Activated T-cell treated with anti-CD3 and anti-CD28 coated beads, Interleukin-2, amount 50 U/mL, for 4 hours (primary cell): ENCODE measurements at regions not wholly inside any gene's neighbourhood (a gene's known extent, or its start where the extent isn't known, plus 50 kb on each side); places are given as distances from the start of the nearest gene placed in this dataset.

Experiments
- ATAC-seq, 2 donors: fragments of 200-7000 bp; cut with Tn5 transposase; one replicate each; pipeline ENCODE4 v1.10.0; 2021
- DNase-seq: peaks from one replicate; pipeline ENCODE4 v3.0.0-alpha.2; 2020
- H3K27me3 Mint-ChIP-seq: one replicate; pipeline ENCODE4 v1.8.0; 2021; ENCODE audit warnings: low read depth, mixed read lengths
- H3K36me3 Mint-ChIP-seq: one replicate; pipeline ENCODE4 v1.8.0; 2022; ENCODE audit warnings: mixed read lengths; ENCODE audit not compliant: insufficient read depth
- H3K4me1 Mint-ChIP-seq: one replicate; pipeline ENCODE4 v1.8.0; 2021; ENCODE audit warnings: low read depth, mixed read lengths
- H3K4me3 Mint-ChIP-seq: one replicate; pipeline ENCODE4 v1.8.0; 2021; ENCODE audit warnings: mild to moderate bottlenecking, moderate library complexity, mixed read lengths
- H3K9me3 Mint-ChIP-seq: one replicate; pipeline ENCODE4 v1.8.0; 2021; ENCODE audit warnings: mixed read lengths

DNA sequence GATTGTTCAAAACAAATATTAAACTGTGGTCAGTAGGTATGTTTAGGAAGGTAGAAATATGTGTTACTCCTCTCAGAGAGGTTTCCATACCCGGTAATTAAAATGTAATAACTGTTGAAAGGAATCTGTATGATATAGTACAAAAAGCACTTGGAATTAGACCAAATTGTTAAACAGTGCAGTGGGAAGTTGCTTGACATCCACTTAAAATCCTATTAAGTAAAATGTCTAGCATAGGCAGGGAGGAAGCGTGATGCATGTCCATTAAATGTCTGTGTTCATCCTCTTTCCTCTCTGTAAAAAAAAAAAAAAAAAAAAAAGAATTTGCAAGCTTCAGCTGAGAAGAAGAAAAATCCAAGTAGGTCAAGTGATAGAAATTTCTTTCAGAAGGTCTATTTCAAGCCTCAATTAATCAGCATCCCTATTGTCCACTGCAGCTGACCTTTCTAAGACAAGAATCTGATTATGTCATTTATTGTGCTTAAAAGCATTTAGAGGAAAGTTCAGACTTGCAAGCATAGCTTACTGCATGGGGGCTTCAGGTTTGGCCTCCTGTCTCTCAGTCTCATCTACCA lies 265.6 kb upstream of the RGS6 start:
- no peaks in the 10 kb centered on the region for H3K9me3 Mint-ChIP-seq
- DNase-seq, result no peak
- H3K27me3 Mint-ChIP-seq, result no peaks in the 10 kb centered on the region
- H3K4me3 Mint-ChIP-seq, result no peak overlapping the region
- ATAC-seq, result no peak
- H3K4me1 Mint-ChIP-seq, result no peaks in the 10 kb centered on the region
- peaks cover 33% of the 10 kb centered on the region for H3K36me3 Mint-ChIP-seq

DNA sequence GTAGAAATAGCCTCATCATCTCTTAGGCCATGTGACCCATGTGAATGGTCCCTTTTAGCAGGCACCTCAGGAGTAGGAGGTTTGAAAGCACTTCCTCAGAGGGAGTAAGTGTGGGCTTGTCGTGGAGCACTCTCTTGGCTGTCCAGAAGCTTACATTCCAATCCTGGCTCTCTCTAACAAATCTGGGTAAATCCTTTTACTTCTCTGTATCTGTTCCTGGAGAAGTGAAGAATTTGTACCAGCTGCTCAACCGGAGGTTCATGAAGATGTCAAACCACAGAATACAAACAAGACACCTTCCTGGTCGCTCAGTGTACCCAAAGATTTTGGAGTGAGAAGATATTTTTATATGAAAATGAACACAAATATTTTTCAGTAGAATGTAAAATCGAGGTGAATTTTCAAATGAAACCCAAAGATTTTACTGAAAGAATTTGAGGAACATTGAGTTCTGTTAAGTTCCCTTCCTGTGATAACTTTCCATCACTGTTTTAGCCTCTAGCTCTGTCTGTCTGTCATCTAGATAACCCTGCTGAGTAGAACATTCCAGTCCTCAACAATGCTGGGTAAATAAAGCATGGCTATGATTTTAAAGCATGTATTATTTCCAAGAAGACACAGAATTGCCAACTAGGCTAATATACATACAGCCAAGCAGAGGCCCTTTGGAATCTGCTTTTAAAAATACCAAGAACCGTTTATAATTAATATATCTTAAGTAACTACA lies 263.9 kb upstream of the RGS6 start:
- ATAC-seq (no peak), DNase-seq (no peak)
- H3K4me3 Mint-ChIP-seq, result no peak overlapping the region
- no peaks in the 10 kb centered on the region for H3K4me1 Mint-ChIP-seq
- no peaks in the 10 kb centered on the region for H3K9me3 Mint-ChIP-seq
- no peaks in the 10 kb centered on the region for H3K27me3 Mint-ChIP-seq
- peaks cover 36% of the 10 kb centered on the region for H3K36me3 Mint-ChIP-seq

DNA sequence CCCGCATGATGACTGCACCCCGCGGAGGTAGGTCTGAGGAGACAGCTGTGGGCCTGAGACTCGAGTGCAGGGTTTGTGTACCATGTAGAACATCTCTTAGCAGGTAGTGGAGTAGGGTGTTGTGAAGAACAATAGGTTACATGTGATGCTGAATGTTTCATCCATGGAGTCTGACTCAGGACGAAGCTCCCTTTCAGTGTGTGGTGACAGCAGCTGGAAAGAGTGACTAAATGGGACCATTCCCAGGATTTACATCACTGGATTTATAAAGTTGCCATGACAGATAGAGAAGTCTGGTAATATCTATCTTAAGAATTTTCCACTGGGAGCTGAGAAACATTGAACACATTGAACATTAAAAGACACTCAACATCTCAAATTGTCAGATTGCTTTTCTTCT lies 259.6 kb upstream of the RGS6 start:
- Mint-ChIP-seq H3K27me3 (no peaks in the 10 kb centered on the region), H3K4me3 (no peak overlapping the region), H3K9me3 (no peaks in the 10 kb centered on the region), H3K4me1 (no peaks in the 10 kb centered on the region), H3K36me3 (peaks cover 48% of the 10 kb centered on the region)
- DNase-seq (no peak), ATAC-seq (no peak)

DNA sequence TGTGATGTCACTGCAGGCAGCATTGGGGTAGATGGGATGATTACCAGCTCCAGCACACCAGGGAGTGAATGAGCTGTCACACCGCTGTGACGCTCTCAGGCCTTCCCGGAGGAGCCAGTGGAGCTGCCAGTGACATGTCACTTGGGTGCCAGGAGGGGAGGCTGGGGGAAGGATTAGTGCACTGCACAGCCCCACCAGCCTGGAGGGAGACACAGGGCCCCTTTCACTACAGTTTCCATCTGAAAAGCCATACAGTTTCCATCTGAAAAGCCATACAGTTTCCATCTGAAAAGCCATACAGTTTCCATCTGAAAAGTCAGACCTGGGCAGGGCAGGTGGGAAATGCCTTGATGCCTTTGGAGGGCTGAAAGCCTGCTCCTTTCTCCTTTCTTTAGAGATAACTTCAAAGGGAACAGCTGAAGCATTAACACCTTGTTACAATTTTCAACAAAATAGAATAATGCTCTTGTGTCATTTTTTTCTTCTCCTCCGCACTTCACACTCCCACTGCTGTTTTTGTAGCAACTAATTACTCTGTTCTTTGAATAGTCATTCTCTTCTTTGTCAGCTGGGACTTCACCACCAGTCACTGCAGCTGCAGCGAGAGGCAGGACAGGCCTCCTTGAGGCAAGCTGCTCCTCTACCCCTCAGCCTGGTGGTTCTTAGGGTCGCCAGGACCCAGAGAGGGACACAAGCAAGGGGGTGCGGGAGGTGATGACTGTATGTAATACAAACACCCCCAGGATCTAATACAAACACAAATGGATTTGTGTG lies 256.9 kb upstream of the RGS6 start:
- H3K4me1 Mint-ChIP-seq, result no peaks in the 10 kb centered on the region
- H3K27me3 Mint-ChIP-seq, result no peaks in the 10 kb centered on the region
- no peak for DNase-seq
- ATAC-seq, result no peak
- H3K4me3 Mint-ChIP-seq, result no peak overlapping the region
- H3K9me3 Mint-ChIP-seq, result no peaks in the 10 kb centered on the region
- peaks cover 64% of the 10 kb centered on the region for H3K36me3 Mint-ChIP-seq

DNA sequence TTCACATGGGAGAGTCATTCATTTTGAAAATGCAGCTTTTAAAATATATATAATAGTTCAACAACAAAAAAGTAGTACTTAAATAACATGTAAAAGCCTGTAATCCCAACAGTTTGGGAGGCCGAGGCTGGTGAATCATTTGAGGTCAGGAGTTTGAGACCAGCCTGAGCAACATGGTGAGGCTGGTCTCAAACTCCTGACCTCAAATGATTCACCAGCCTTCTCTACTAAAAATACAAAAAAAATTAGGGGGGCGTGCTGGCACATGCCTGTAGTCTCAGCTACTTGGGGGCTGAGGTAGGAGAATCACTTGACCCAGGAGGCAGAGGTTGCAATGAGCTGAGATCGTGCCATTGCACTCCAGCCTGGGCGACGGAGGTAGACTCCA lies 256.3 kb upstream of the RGS6 start:
- no peak for ATAC-seq
- Mint-ChIP-seq H3K9me3 (no peaks in the 10 kb centered on the region), H3K4me3 (no peak overlapping the region), H3K27me3 (no peaks in the 10 kb centered on the region), H3K36me3 (peaks cover 64% of the 10 kb centered on the region), H3K4me1 (no peaks in the 10 kb centered on the region)
- DNase-seq, result no peak

DNA sequence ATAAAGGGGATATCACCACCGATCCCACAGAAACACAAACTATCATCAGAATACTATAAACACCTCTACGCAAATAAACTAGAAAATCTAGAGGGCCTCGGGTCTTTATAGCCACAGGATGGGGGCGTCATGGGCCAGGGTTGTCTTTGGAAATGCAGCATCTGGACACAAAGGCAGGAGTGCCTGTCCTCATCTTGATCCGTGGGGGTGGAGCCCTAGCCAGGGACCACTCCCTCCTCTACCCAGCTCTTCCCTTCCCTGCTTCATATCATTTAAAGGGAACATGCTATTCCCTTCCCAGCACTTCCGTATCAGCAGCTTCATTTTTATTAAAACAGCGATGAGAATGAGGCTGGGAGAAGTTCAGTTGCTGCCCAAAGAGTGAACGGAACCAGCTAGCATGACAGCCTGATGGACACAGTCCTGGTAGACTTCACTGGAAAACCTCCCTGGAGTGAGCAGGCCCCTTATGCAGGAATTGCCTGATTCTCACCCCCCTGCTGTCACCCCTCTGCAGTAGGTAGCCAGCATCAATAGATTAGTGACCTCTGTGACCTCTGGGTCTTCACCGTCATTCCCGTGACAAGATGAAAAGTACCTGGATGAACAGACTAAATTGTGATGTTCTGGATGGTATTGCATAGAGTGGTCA lies 251.4 kb upstream of the RGS6 start:
- no peak for DNase-seq
- H3K4me3 Mint-ChIP-seq, result no peak overlapping the region
- no peak for ATAC-seq
- no peaks in the 10 kb centered on the region for H3K4me1 Mint-ChIP-seq
- H3K36me3 Mint-ChIP-seq, result peaks cover 46% of the 10 kb centered on the region
- H3K9me3 Mint-ChIP-seq, result no peaks in the 10 kb centered on the region
- no peaks in the 10 kb centered on the region for H3K27me3 Mint-ChIP-seq

DNA sequence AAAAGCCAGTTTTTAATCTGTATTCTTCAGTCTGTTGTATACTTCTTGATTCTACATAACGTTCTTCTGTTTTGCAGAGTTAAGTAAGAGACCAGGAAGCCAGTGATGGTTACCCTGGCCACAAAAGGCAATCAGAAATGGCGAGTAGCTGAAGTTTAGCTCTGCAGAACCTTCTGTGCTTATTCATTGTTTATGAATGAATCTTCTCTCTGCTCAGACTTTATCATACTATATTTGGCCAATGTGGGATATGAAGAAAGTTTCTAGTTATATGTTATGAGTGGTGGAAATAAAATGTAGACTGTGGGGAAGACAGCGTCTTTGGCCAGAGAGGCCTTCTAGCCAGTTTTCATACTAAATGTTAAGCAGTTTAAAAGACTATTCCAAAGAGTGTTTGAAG lies 249.9 kb upstream of the RGS6 start:
- no peak for ATAC-seq
- no peaks in the 10 kb centered on the region for H3K27me3 Mint-ChIP-seq

DNA sequence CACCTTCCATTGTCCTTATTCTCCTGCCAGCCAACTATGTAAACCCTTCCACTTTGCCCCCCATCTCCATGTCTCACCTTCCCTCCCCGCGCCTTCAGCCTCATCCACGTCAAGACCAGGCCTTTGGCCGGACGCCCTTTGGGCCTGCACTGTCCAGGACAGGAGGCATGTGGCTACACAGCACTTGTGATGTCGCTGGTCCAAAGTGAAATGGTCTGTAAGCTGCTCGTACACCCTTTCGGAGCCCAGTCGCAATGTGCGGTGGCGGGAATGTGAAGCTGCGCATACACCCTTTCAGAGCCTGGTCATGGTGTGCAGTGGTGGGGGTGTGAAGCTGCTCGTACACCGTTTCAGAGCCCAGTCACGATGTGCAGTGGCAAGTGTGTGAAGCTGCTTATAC lies 247.9 kb upstream of the RGS6 start:
- ATAC-seq, result no peak
- no peak for DNase-seq
- Mint-ChIP-seq H3K36me3 (peaks cover 40% of the 10 kb centered on the region), H3K9me3 (no peaks in the 10 kb centered on the region), H3K27me3 (no peaks in the 10 kb centered on the region), H3K4me1 (no peaks in the 10 kb centered on the region), H3K4me3 (no peak overlapping the region)

More for the DNA sequence above, 249.9 kb upstream of the RGS6 start:
- Mint-ChIP-seq H3K4me3 (no peak overlapping the region), H3K4me1 (no peaks in the 10 kb centered on the region), H3K36me3 (peaks cover 46% of the 10 kb centered on the region), H3K9me3 (no peaks in the 10 kb centered on the region)
- DNase-seq, result no peak

DNA sequence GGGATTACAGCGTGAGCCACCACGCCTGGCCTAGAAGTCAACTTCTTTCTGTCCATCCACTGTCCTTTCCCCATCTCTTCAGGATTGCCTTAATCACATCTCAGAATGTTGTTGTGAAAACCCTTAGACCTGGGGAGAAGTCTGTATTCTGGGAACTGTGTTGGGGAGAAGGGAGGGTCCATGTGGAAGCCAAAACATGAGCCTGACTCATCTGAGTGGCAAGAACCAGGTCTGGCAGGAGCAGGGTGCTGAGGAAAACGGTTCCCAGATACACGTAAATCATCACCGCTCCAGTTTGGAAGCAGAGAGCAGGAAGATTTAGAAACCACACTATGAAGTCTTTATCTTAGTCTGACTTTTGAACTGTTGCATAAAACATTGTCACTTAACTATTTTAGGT lies 245.6 kb upstream of the RGS6 start:
- Mint-ChIP-seq H3K4me1 (peaks cover 2% of the 10 kb centered on the region), H3K27me3 (no peaks in the 10 kb centered on the region), H3K4me3 (no peak overlapping the region), H3K9me3 (no peaks in the 10 kb centered on the region), H3K36me3 (peaks cover 46% of the 10 kb centered on the region)
- ATAC-seq (no peak), DNase-seq (no peak)

DNA sequence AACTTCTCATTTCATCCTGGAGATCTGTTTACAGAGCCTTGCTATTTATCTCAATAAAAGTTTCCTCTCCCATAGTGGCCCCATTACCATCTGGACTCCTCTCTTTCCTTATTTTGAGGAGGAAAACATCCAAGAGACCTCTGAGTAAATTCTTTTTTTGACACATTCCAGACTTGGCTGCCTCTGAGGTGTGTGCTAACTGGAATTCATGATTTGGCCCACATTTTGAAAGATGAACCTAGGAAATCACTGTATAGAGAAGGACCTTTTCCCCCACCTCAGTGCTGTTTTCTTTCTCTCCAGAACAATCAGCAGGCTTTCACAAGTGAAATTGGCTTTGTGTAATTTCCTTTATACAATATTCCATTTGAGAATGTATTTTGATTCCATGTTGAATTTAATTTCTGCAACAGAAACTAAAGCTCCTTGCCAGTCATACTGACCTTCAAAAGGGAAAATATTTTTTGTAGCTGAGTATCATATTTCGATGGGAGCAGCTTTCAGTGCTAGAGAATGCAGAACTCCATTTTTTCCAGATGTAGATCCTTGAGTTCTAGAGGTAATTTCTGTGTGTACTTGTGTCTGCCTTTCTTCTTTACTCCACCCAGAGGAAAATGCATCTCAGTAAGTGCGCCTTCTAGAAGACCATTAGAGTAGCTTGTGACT lies 244.9 kb upstream of the RGS6 start:
- Mint-ChIP-seq H3K4me1 (peaks cover 4% of the 10 kb centered on the region), H3K9me3 (no peaks in the 10 kb centered on the region), H3K4me3 (no peak overlapping the region), H3K36me3 (peaks cover 49% of the 10 kb centered on the region), H3K27me3 (no peaks in the 10 kb centered on the region)
- no peak for DNase-seq
- ATAC-seq, result no peak

DNA sequence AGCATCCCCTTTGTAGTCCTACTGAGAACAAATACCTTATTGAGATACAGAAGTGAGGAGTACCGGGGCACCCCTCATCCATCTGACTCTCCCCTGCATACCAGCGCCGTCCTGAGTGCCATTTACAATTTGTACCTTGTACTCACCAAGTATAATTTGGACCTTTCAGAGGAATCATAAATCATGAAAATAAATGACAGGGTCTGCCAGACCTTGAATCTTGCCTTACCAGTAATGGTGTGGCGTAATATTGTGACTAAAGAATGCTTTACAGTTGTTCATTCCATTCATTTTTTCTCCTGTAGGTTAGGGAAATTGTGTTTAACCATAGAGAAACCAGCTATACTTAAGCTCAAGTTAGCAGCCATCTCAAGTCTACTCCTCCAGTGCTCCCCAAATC lies 243.7 kb upstream of the RGS6 start:
- no peaks in the 10 kb centered on the region for H3K27me3 Mint-ChIP-seq
- peaks cover 45% of the 10 kb centered on the region for H3K36me3 Mint-ChIP-seq
- DNase-seq, result no peak
- H3K9me3 Mint-ChIP-seq, result no peaks in the 10 kb centered on the region
- H3K4me1 Mint-ChIP-seq, result peaks cover 10% of the 10 kb centered on the region
- no peak overlapping the region for H3K4me3 Mint-ChIP-seq
- ATAC-seq, result no peak

DNA sequence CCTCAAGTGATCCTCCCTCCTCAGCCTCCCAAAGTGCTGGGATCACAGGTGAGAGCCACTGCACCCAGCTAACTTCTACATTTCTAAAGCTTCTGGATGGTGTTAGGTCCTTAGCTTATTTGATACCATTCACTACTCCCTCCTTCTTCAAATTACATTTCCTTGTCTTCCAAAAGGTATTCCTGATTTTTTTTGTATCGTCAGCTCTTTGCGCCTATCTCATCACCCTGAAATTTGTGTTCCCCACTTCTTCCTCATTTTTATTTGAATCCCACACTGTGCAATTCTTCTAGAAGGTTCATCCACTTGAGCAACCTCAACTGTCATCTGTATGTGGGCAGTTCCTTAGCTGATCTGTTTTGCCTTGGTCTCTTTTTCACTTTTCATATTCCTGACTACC lies 241.8 kb upstream of the RGS6 start:
- H3K36me3 Mint-ChIP-seq, result peaks cover 43% of the 10 kb centered on the region
- H3K27me3 Mint-ChIP-seq, result no peaks in the 10 kb centered on the region
- ATAC-seq, result no peak
- peaks cover 10% of the 10 kb centered on the region for H3K4me1 Mint-ChIP-seq
- no peak for DNase-seq
- no peak overlapping the region for H3K4me3 Mint-ChIP-seq
- no peaks in the 10 kb centered on the region for H3K9me3 Mint-ChIP-seq

DNA sequence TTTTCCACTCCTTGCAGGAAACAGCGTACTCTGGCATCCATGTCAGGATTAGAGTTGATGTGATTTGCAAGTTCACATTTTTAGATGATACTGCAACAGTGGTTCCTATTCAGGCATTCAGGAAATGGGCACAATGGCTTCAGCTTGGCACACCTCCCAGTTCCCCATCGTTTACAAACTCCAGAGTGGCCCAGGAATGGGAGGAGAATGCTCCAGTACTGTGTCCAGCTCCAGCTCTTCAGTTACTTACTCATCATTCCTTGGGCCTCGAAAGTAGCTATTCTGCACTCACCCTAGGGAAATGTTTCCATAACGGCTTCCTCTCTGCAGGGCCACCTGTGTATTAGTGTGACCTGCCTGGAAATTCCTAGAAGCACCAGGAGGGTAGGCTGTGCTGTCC lies 239.7 kb upstream of the RGS6 start:
- Mint-ChIP-seq H3K9me3 (no peaks in the 10 kb centered on the region), H3K27me3 (no peaks in the 10 kb centered on the region), H3K4me1 (peaks cover 14% of the 10 kb centered on the region), H3K4me3 (no peak overlapping the region), H3K36me3 (peaks cover 47% of the 10 kb centered on the region)
- DNase-seq, result no peak
- no peak for ATAC-seq

DNA sequence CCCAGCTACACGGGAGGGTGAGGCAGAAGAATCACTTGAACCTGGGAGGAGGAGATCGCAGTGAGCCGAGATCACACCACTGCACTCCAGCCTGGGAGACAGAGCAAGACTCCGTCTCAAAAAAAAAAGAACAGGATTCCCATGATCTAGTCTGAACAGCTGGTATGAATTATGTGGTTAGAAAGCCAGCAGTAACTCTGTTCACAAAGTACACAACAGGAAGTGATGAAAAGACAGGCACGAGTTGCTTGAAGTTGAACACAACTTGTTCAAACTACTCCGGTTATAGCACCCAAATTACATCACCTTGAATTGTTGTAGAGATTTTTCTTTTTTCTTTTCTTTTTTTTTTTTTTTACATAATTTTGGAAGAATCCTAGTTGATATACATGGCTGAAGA lies 238.8 kb upstream of the RGS6 start:
- no peak overlapping the region for H3K4me3 Mint-ChIP-seq
- H3K4me1 Mint-ChIP-seq, result peaks cover 18% of the 10 kb centered on the region
- DNase-seq, result no peak
- H3K27me3 Mint-ChIP-seq, result no peaks in the 10 kb centered on the region
- no peak for ATAC-seq
- H3K9me3 Mint-ChIP-seq, result no peaks in the 10 kb centered on the region
- H3K36me3 Mint-ChIP-seq, result peaks cover 51% of the 10 kb centered on the region
